GM12878 (cell line): ENCODE measurements at regions not wholly inside any gene's neighbourhood (a gene's known extent, or its start where the extent isn't known, plus 50 kb on each side); places are given as distances from the start of the nearest gene placed in this dataset.

ENCODE experiments used
- ATAC-seq: fragments of 200-7000 bp; cut with Tn5 transposase; 3 replicates; pipeline ENCODE4 v1.9.1; 2020; ENCODE audit warnings: mild to moderate bottlenecking, moderate library complexity
- BruUV-seq: library from RNA; stranded (reverse); fragments of 400-500 nt; replicated peaks from 2 replicates; lab custom pipeline; 2021; lab: Mats Ljungman, UMichigan
- CTCF ChIA-PET: fragments of 300-600 bp; sonication (Branson Sonifier 250); formaldehyde crosslinking; extraction: SDS; loops from one replicate; lab custom pipeline; 2021; ENCODE audit warnings: inconsistent platforms; lab: Yijun Ruan, JAX
- POLR2A ChIA-PET: fragments of 350-600 bp; formaldehyde crosslinking; extraction: SDS; loops from one replicate; lab custom pipeline; 2021; ENCODE audit warnings: inconsistent platforms; lab: Charles Lee
- RAD21 ChIA-PET: fragments of 300-600 bp; sonication (Branson Sonifier 250); formaldehyde crosslinking; loops from one replicate; lab custom pipeline; 2023; ENCODE audit warnings: antibody characterized with exemption; ENCODE audit not compliant: unreplicated experiment; lab: Charles Lee
- SMC1A ChIA-PET: fragments of 300-600 bp; sonication (Branson Sonifier 250); formaldehyde crosslinking; loops from one replicate; lab custom pipeline; 2023; ENCODE audit not compliant: unreplicated experiment, uncharacterized antibody; lab: Charles Lee
- DNase-seq: peaks from one replicate; pipeline ENCODE4 v3.0.0-alpha.2; 2011; ENCODE audit warnings: low read depth, low spot score
- FAIRE-seq: peaks from 3 replicates; lab custom pipeline; 2011; peaks lifted over from hg19 to GRCh38; lab: Jason Lieb, UNC
- H2AFZ ChIP-seq: 2 replicates; pipeline ENCODE4 v1.6.0; 2011; ENCODE audit warnings: low read depth, low read length, control low read depth; ENCODE audit not compliant: control insufficient read depth
- H3K27ac ChIP-seq: 2 replicates; pipeline ENCODE4 v1.5.1; 2011; ENCODE audit warnings: control low read depth; ENCODE audit not compliant: control insufficient read depth, insufficient read depth
- H3K27me3 ChIP-seq, 2 experiments: replicated peaks in 1 of 2; 2 replicates each; pipeline versions ENCODE4 v1.6.0 to v1.6.1; 2011; ENCODE audit warnings: low read length in 1 of 2; ENCODE audit not compliant: control insufficient read depth in 2 of 2, insufficient read depth in 2 of 2
- H3K36me3 ChIP-seq, 2 experiments: 2 replicates each; pipeline ENCODE4 v1.5.1; 2011; ENCODE audit warnings: low read length in 1 of 2; ENCODE audit not compliant: control insufficient read depth in 2 of 2, insufficient read depth in 2 of 2
- H3K4me1 ChIP-seq: 2 replicates; pipeline ENCODE4 v1.6.1; 2011; ENCODE audit warnings: mild to moderate bottlenecking, low read length, moderate library complexity, mixed read lengths; ENCODE audit not compliant: control insufficient read depth, insufficient read depth
- H3K4me2 ChIP-seq: 2 replicates; pipeline ENCODE4 v1.6.0; 2011; ENCODE audit warnings: control low read depth; ENCODE audit not compliant: control insufficient read depth, insufficient read depth
- H3K4me3 ChIP-seq: fragments of 200-600 bp; sonication (generic); 2 replicates; pipeline ENCODE4 v1.5.1; 2016
- H3K79me2 ChIP-seq: 2 replicates; pipeline ENCODE4 v1.6.0; 2011; ENCODE audit warnings: low read length; ENCODE audit not compliant: control insufficient read depth, insufficient read depth
- H3K9ac ChIP-seq: 2 replicates; pipeline ENCODE4 v1.8.0; 2011; ENCODE audit warnings: low read length, control low read depth, mixed read lengths; ENCODE audit not compliant: control insufficient read depth, insufficient read depth
- H3K9me3 ChIP-seq: replicated peaks from 3 replicates; pipeline ENCODE4 v1.5.1; 2011; ENCODE audit warnings: mild to moderate bottlenecking, low read length; ENCODE audit not compliant: control insufficient read depth, insufficient read depth
- H4K20me1 ChIP-seq: 2 replicates; pipeline ENCODE4 v1.6.0; 2011; ENCODE audit not compliant: control insufficient read depth, insufficient read depth
- ATF7 ChIP-seq: fragments of 450-650 bp; IDR thresholded peaks from 2 replicates; pipeline ENCODE4 v1.6.1; 2016; ENCODE audit warnings: low read depth, mild to moderate bottlenecking
- CREB1 ChIP-seq: IDR thresholded peaks from 2 replicates; pipeline ENCODE4 v1.6.1; 2012; ENCODE audit warnings: low read depth, mild to moderate bottlenecking, inconsistent platforms
- MTA3 ChIP-seq: IDR thresholded peaks from 2 replicates; pipeline ENCODE4 v1.6.1; 2012; ENCODE audit warnings: low read length, inconsistent platforms, borderline replicate concordance
- NBN ChIP-seq: fragments of 450-650 bp; IDR thresholded peaks from 2 replicates; pipeline ENCODE4 v1.6.1; 2016
- NRF1 ChIP-seq: conservative IDR thresholded peaks from 2 replicates; pipeline ENCODE4 v1.6.1; 2011; ENCODE audit warnings: mild to moderate bottlenecking, low read depth, low read length, improper control_type of control experiment
- STAT1 ChIP-seq: fragments of 450-650 bp; conservative IDR thresholded peaks from 2 replicates; pipeline ENCODE4 v1.6.1; 2014; ENCODE audit warnings: antibody characterized with exemption, mild to moderate bottlenecking
- TCF7 ChIP-seq: IDR thresholded peaks from 2 replicates; pipeline ENCODE4 v1.6.1; 2014; ENCODE audit warnings: antibody characterized with exemption, borderline replicate concordance
- YY1 ChIP-seq: IDR thresholded peaks from 2 replicates; pipeline ENCODE4 v1.6.1; 2011; ENCODE audit warnings: low read depth, mild to moderate bottlenecking, low read length
- WGBS: methylation state at CpG from one replicate; pipeline ENCODE4 v1.1.6; 2016; ENCODE audit warnings: low lambda C conversion rate; ENCODE audit not compliant: insufficient replicate concordance, insufficient coverage; ENCODE audit errors: missing lambda C conversion rate; 5-methylcytosine and 5-hydroxymethylcytosine counted together
- in situ Hi-C: fragments of 300-500 bp; cut with MboI; formaldehyde crosslinking; loops from 9 replicates; pipeline ENCODE4 v1.14.3; 2018; ENCODE audit warnings: mixed read lengths
- intact Hi-C: fragments of 100-400 bp; cut with micrococcal nuclease; formaldehyde crosslinking; loops from one replicate; pipeline ENCODE4 v1.14.2; 2022; ENCODE audit not compliant: unreplicated experiment
- TF ChIP-seq, protein P1 (sequence below): IDR thresholded peaks from 2 replicates; pipeline ENCODE4 v1.6.1; 2011; ENCODE audit warnings: borderline replicate concordance, low read depth, mild to moderate bottlenecking, moderate library complexity, low read length; ENCODE audit not compliant: insufficient read depth, poor library complexity, severe bottlenecking
- TF ChIP-seq, protein P2 (sequence below): IDR thresholded peaks from 2 replicates; pipeline ENCODE4 v1.6.1; 2012; ENCODE audit warnings: low read depth, low read length, improper control_type of control experiment

DNA sequence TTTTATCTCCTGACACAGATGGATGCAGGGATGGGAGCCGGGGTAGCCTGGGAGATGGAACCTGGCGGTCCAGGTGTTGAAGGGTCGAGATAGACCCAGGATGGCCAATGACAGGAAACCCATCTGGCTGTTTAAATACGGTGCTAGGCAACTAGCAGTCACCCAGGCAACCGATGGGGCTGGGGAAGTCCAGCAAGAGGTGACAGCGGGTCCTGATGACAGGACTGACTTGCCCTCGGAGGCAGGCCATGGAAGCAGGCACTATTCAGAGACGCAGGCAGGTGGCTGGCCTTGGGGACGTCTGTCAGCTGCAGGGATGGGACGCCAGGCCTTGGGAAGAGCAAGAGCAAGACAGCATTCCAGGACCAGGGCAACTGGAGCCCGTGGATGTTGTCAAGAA lies 135.4 kb upstream of the RALGAPA2 start:
- no peak for FAIRE-seq
- ChIA-PET CTCF (interaction anchor here (2.2 to 2.6 kb wide), 2 partner anchors 12 to 22 kb away, joined by 6 to 15 read pairs; no protein-coding TSS in a partner anchor), RAD21 (no interaction called here), SMC1A (interaction anchor here (3.7 kb wide), 1 partner anchor 13 kb away, joined by 11 read pairs; no protein-coding TSS in a partner anchor), POLR2A (no interaction called here)
- ATAC-seq, result peak; percentile 51; the same call in 2 of the 3 replicates
- Histone ChIP-seq H3K36me3 (no peaks in the 10 kb centered on the region), H3K27ac (no peak overlapping the region), H3K79me2 (no peaks in the 10 kb centered on the region), H4K20me1 (no peaks in the 10 kb centered on the region), H3K4me1 (no peaks in the 10 kb centered on the region), H3K4me3 (no peak overlapping the region), H2AFZ (no peak overlapping the region), H3K9ac (no peak overlapping the region), H3K4me2 (no peak overlapping the region), H3K9me3 (no peaks in the 10 kb centered on the region), H3K27me3 (no peaks in the 10 kb centered on the region; a peak in 1 of 4 replicates)
- TF ChIP-seq ATF7, result no peak
- TF ChIP-seq NRF1, result no peak
- no peak for TF ChIP-seq STAT1
- no peak for TF ChIP-seq CREB1
- TF ChIP-seq, protein P1, sequence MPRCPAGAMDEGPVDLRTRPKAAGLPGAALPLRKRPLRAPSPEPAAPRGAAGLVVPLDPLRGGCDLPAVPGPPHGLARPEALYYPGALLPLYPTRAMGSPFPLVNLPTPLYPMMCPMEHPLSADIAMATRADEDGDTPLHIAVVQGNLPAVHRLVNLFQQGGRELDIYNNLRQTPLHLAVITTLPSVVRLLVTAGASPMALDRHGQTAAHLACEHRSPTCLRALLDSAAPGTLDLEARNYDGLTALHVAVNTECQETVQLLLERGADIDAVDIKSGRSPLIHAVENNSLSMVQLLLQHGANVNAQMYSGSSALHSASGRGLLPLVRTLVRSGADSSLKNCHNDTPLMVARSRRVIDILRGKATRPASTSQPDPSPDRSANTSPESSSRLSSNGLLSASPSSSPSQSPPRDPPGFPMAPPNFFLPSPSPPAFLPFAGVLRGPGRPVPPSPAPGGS, result no peak
- TF ChIP-seq YY1, result no peak
- TF ChIP-seq, protein P2, sequence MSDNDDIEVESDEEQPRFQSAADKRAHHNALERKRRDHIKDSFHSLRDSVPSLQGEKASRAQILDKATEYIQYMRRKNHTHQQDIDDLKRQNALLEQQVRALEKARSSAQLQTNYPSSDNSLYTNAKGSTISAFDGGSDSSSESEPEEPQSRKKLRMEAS, result no peak
- no peak for TF ChIP-seq NBN
- TF ChIP-seq TCF7, result no peak
- no peak for TF ChIP-seq MTA3
- WGBS, result 30% methylated on average over 11 of the region's 11 CpGs
- intact Hi-C loops (no loop called here), in situ Hi-C loops (no loop called here)
- BruUV-seq, result no TSS peak
- no peak for DNase-seq
